Spleen (tissue), 7 donors: ENCODE measurements at regions not wholly inside any gene's neighbourhood (a gene's known extent, or its start where the extent isn't known, plus 50 kb on each side); places are given as distances from the start of the nearest gene placed in this dataset.

Experiments
- CTCF ChIP-seq, 11 experiments: fragments of 200-600 bp in 7 of 11; fragments of 450-650 bp in 4 of 11; sonication (generic) in 4 of 11; IDR thresholded peaks in 8 of 11; conservative IDR thresholded peaks in 3 of 11; 1 replicate in 7 of 11; 2 replicates in 4 of 11; pipeline versions ENCODE4 v1.4.0 to v1.8.0; 2016 to 2021; ENCODE audit warnings: antibody characterized with exemption in 11 of 11, inconsistent platforms in 4 of 11, mild to moderate bottlenecking in 1 of 11
- POLR2A ChIP-seq, 3 donors: fragments of 450-650 bp; IDR thresholded peaks; one replicate each; pipeline ENCODE4 v1.5.1; 2017; ENCODE audit warnings: antibody characterized with exemption in 3 of 3, mild to moderate bottlenecking in 1 of 3
- donor health status: DM: no; HTN: no; CAD: no; lungs with moderate emphysema.
- donor health status: DM: no; HTN: no; CAD: no.
- donor health status: DM: no; HTN: no; CAD: no.

DNA sequence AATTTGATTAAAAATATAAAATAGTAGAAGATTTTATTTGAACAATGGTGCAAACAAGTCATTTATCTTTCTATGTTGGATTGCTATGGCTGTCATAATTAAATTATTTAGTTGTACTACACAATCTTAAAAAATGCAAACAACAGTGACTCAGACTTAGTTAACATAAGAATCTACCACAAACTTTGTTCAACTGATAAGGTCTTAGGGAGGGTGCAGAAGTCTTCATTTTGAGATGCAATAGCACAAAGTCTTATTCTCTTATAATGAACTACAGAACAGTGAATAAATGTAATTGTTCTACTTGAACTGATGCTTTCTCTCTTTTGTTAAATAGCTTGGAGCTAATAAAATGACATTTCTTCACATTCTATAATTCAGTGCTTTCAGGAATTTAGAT is 482.8 kb upstream of the NAALADL2 start:
- TF ChIP-seq CTCF (IDR thresholded peaks at IDR 0.05 in 8 of 11, conservative IDR thresholded peaks at IDR 0.05 in 3 of 11) (no peak), POLR2A (IDR thresholded peaks at IDR 0.05) (no peak)
